OCI-LY3 (cell line): ENCODE measurements at regions not wholly inside any gene's neighbourhood (a gene's known extent, or its start where the extent isn't known, plus 50 kb on each side); places are given as distances from the start of the nearest gene placed in this dataset.

Source experiments
- H2AFZ ChIP-seq: fragments of 200-600, 300-600 bp; shearing (Covaris generic); 2 replicates; pipeline ENCODE4 v1.6.0; 2014; ENCODE audit warnings: antibody characterized with exemption, low read depth, low read length
- H3K27ac ChIP-seq: fragments of 200-600, 300-600 bp; sonication (generic); 2 replicates; pipeline ENCODE4 v1.5.1; 2014; ENCODE audit warnings: mild to moderate bottlenecking, low read length, moderate library complexity, mixed read lengths
- H3K27me3 ChIP-seq: fragments of 200-600, 300-600 bp; sonication (generic); 2 replicates; pipeline ENCODE4 v1.6.1; 2014; ENCODE audit warnings: low read depth, low read length, mixed read lengths
- H3K36me3 ChIP-seq: fragments of 200-600, 300-600 bp; sonication (generic); replicated peaks from 2 replicates; pipeline ENCODE3; 2014; ENCODE audit warnings: low read depth, low read length, mixed read lengths
- H3K4me1 ChIP-seq: fragments of 300-600, 200-600 bp; sonication (generic); 2 replicates; pipeline ENCODE4 v1.6.1; 2014; ENCODE audit warnings: low read length, mixed read lengths
- H3K4me2 ChIP-seq: fragments of 200-600, 300-600 bp; sonication (generic); 2 replicates; pipeline ENCODE4 v1.6.1; 2014; ENCODE audit warnings: low read length, mixed read lengths
- H3K4me3 ChIP-seq: fragments of 300-600, 200-600 bp; sonication (generic); 2 replicates; pipeline ENCODE4 v1.5.1; 2014; ENCODE audit warnings: antibody characterized with exemption, mild to moderate bottlenecking, low read length, moderate library complexity
- H3K79me2 ChIP-seq: fragments of 300-600, 200-600 bp; shearing (Covaris generic); 2 replicates; pipeline ENCODE4 v1.6.1; 2014; ENCODE audit warnings: mild to moderate bottlenecking, low read length, mixed read lengths
- H3K9ac ChIP-seq: fragments of 300-600, 200-600 bp; shearing (Covaris generic); 2 replicates; pipeline ENCODE4 v1.6.0; 2014; ENCODE audit warnings: mild to moderate bottlenecking, low read length, moderate library complexity
- H3K9me3 ChIP-seq: fragments of 200-600, 300-600 bp; shearing (Covaris generic); 2 replicates; pipeline ENCODE4 v1.6.1; 2014; ENCODE audit warnings: low read length, mixed read lengths; ENCODE audit not compliant: insufficient read depth
- H4K20me1 ChIP-seq: fragments of 200-600, 300-600 bp; sonication (generic); 2 replicates; pipeline ENCODE4 v1.6.1; 2016; ENCODE audit warnings: low read length, mixed read lengths; ENCODE audit not compliant: insufficient read depth
- EZH2phosphoT487 ChIP-seq: fragments of 200-600 bp; shearing (Covaris generic); IDR thresholded peaks from 2 replicates; pipeline ENCODE4 v1.6.1; 2018; ENCODE audit warnings: antibody characterized with exemption, mixed run types, low read depth
- TF ChIP-seq, protein P1 (sequence below): fragments of 200-600, 300-600 bp; sonication (generic); IDR thresholded peaks from 2 replicates; pipeline ENCODE4 v1.5.1; 2014; ENCODE audit warnings: antibody characterized with exemption, low read length, low read depth

DNA sequence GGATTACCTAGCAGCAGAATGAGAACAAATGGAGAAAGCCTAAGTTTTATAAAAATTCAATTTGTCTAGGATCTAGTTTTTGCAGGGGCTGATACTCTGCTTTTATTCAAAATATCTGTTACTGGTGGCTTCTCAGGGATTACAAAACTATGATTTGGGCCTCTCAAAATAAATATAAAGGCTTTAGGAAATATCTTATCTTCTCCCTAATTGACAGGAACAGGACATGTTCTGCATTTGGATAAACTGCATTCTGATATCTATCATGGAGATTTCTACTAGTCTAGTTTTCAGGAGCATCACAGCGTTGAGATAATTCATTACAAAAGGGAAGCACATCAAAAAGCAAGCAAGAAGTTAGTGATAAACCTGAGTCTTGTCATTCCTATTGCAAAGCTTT, 127.1 kb upstream of the ITGA1 start:
- Histone ChIP-seq H3K4me2 (no peak overlapping the region), H4K20me1 (no peaks in the 10 kb centered on the region), H2AFZ (no peak overlapping the region), H3K4me3 (no peak overlapping the region), H3K27me3 (no peaks in the 10 kb centered on the region), H3K9ac (no peak overlapping the region), H3K27ac (no peak overlapping the region), H3K9me3 (no peaks in the 10 kb centered on the region), H3K4me1 (no peaks in the 10 kb centered on the region), H3K36me3 (no peaks in the 10 kb centered on the region), H3K79me2 (no peaks in the 10 kb centered on the region)
- TF ChIP-seq, protein P1, sequence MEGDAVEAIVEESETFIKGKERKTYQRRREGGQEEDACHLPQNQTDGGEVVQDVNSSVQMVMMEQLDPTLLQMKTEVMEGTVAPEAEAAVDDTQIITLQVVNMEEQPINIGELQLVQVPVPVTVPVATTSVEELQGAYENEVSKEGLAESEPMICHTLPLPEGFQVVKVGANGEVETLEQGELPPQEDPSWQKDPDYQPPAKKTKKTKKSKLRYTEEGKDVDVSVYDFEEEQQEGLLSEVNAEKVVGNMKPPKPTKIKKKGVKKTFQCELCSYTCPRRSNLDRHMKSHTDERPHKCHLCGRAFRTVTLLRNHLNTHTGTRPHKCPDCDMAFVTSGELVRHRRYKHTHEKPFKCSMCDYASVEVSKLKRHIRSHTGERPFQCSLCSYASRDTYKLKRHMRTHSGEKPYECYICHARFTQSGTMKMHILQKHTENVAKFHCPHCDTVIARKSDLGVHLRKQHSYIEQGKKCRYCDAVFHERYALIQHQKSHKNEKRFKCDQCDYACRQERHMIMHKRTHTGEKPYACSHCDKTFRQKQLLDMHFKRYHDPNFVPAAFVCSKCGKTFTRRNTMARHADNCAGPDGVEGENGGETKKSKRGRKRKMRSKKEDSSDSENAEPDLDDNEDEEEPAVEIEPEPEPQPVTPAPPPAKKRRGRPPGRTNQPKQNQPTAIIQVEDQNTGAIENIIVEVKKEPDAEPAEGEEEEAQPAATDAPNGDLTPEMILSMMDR, result no peak
- no peak for TF ChIP-seq EZH2phosphoT487

DNA sequence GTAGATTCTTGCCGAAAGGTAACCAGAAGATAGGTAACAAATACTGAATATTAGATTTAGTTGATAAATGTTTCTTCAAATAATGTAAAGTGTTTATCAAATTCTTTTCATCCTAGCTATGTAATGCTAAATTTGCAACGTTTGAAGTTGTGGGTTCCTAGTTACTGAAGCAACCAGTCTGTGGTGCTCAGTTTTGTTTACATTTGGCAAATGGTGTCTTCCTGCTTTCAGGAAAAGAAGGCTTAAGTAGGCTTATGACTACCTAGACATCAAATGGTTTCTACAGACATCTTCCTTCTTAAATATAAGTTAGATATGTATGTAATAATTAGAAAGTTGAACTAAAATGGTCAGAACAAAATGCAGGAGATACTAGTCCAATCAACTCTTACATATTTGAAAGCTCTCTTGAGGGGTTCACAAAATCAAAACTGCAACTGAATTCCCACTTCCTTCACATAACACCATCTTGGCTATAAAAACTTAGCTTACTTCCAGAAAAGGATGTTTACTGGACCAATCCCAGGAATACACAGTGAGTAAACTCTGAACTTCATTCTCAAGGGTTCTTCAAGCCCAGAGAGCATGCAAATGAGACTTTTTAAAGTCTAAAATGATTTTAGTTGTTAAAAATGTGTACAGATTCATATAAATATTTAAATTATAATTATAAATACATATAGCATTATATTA, 125.7 kb upstream of the ITGA1 start:
- Histone ChIP-seq H2AFZ (no peak overlapping the region), H4K20me1 (no peaks in the 10 kb centered on the region), H3K79me2 (no peaks in the 10 kb centered on the region), H3K27ac (no peak overlapping the region), H3K4me1 (no peaks in the 10 kb centered on the region), H3K9ac (no peak overlapping the region), H3K27me3 (no peaks in the 10 kb centered on the region), H3K4me2 (no peak overlapping the region), H3K9me3 (no peaks in the 10 kb centered on the region), H3K4me3 (no peak overlapping the region), H3K36me3 (no peaks in the 10 kb centered on the region)
- TF ChIP-seq, protein P1, result no peak
- no peak for TF ChIP-seq EZH2phosphoT487

DNA sequence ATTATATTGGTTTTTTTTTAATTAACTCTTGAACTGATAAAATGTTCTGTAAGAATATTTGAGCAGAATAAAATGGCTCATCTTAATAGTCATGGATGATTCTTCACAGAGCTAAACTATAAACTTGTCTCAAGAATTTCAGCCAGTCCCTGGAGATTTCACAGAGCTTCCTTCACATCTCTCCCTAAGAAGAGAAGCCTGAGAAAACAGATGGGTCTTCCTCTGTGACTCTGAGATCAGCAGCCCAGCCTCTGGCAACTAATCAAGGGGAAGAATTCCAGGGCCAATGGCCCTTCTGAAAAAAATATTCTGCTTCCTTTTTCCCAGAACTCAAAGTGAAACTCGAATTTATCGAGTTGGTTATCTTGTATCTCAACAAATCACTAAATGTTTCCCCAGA, 122.2 kb upstream of the ITGA1 start:
- Histone ChIP-seq H3K27me3 (no peaks in the 10 kb centered on the region), H3K79me2 (no peaks in the 10 kb centered on the region), H4K20me1 (no peaks in the 10 kb centered on the region), H3K9me3 (no peaks in the 10 kb centered on the region), H3K4me3 (no peak overlapping the region), H2AFZ (peak overlapping the region; percentile 63; the same call in 1 of the 2 replicates), H3K27ac (no peak overlapping the region), H3K36me3 (no peaks in the 10 kb centered on the region), H3K4me1 (no peaks in the 10 kb centered on the region), H3K9ac (no peak overlapping the region), H3K4me2 (no peak overlapping the region)
- TF ChIP-seq, protein P1, result no peak
- TF ChIP-seq EZH2phosphoT487, result no peak

DNA sequence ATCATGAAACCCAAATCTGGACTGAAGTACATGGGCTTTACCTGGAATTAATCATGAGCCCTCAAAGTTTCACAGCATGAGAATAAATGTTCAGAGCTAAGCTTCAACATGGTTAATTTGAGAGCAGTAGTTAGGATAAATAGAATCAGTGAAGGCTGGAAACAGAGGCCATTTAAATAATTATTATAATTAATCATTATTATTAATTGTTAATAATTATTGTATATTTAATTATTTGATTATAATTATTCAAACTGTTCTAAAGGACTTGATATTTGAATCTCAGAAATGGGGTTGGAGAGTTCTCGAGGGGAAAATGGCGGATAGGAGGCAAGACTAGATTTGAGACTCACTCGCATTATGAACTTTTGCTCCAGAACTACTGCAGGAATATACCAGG, 119.6 kb upstream of the ITGA1 start:
- no peak overlapping the region for H3K9ac ChIP-seq
- no peaks in the 10 kb centered on the region for H3K27me3 ChIP-seq
- H4K20me1 ChIP-seq, result no peaks in the 10 kb centered on the region
- no peak overlapping the region for H2AFZ ChIP-seq
- no peaks in the 10 kb centered on the region for H3K79me2 ChIP-seq
- no peaks in the 10 kb centered on the region for H3K4me1 ChIP-seq
- no peaks in the 10 kb centered on the region for H3K9me3 ChIP-seq
- H3K4me3 ChIP-seq, result no peak overlapping the region
- no peaks in the 10 kb centered on the region for H3K36me3 ChIP-seq
- TF ChIP-seq, protein P1, result no peak
- no peak for TF ChIP-seq EZH2phosphoT487
- no peak overlapping the region for H3K27ac ChIP-seq
- H3K4me2 ChIP-seq, result no peak overlapping the region
